ENCODE measurements at regions not wholly inside any gene's neighbourhood (a gene's known extent, or its start where the extent isn't known, plus 50 kb on each side); places are given as distances from the start of the nearest gene placed in this dataset.

DNA sequence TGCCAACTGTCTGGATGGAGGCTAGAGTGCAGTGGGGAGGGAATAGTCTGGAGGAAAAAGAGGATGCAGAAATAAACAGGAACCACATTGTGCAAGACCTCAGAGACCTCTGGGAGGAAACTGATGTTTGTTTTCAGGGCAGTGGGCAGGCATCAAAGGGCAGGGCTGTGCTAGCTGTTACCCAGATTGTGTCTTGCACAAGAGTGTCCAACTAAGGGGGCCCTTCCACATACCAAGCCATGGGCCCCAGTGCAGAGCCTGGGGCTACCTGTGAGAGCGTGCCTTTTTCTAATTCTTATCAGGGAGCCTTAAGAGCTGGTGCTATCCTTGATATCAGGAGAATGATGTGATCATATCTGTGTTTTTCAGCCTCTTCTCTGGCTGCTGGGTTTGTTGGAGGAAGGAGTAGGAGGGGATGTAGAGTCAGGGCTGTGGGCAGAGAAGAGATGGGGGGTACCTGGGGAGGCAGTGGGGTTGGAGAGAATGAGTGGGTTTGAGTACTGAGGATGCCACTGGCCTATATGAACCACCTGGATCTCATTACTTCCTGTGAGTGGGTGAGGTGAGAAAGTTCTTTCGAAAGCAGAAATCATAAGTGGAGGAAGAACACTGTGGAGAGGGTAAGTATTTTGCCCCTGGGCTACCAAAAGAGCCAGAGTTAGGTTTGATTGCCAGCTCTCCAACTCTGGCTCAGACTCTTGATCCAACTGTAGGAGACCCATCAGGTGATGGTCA is 259.2 kb upstream of the CRY1 start:
- no peak for TF ChIP-seq EZH2 (IDR thresholded peaks at IDR 0.05; ENCODE audit: borderline replicate concordance, low read depth, low read length, poor library complexity, severe bottlenecking)
- TF ChIP-seq, protein P1, sequence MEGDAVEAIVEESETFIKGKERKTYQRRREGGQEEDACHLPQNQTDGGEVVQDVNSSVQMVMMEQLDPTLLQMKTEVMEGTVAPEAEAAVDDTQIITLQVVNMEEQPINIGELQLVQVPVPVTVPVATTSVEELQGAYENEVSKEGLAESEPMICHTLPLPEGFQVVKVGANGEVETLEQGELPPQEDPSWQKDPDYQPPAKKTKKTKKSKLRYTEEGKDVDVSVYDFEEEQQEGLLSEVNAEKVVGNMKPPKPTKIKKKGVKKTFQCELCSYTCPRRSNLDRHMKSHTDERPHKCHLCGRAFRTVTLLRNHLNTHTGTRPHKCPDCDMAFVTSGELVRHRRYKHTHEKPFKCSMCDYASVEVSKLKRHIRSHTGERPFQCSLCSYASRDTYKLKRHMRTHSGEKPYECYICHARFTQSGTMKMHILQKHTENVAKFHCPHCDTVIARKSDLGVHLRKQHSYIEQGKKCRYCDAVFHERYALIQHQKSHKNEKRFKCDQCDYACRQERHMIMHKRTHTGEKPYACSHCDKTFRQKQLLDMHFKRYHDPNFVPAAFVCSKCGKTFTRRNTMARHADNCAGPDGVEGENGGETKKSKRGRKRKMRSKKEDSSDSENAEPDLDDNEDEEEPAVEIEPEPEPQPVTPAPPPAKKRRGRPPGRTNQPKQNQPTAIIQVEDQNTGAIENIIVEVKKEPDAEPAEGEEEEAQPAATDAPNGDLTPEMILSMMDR (conservative IDR thresholded peaks at IDR 0.05; ENCODE audit: low read depth, low read length) = no peak
